Activated CD4-positive, alpha-beta T cell treated with anti-CD3 and anti-CD28 coated beads for 36 hours (primary cell): ENCODE measurements at regions not wholly inside any gene's neighbourhood (a gene's known extent, or its start where the extent isn't known, plus 50 kb on each side); places are given as distances from the start of the nearest gene placed in this dataset.
"Not testable (repeated sequence)": the region's sequence is repeated elsewhere in the genome, so short reads cannot be mapped to it uniquely, and the experiment has no call there.

Experiments
- ATAC-seq: fragments of 200-7000 bp; cut with Tn5 transposase; one replicate; pipeline ENCODE4 v1.10.0; 2021; ENCODE audit warnings: mild to moderate bottlenecking, moderate library complexity
- CTCF ChIA-PET: fragments of 350-600 bp; sonication (Branson Sonifier 250); formaldehyde crosslinking; loops from one replicate; lab custom pipeline; 2021; ENCODE audit warnings: antibody characterized with exemption; lab: Charles Lee
- POLR2A ChIA-PET: fragments of 350-600 bp; sonication (Branson Sonifier 250); formaldehyde crosslinking; loops from one replicate; lab custom pipeline; 2021; ENCODE audit warnings: antibody characterized with exemption, inconsistent platforms; lab: Charles Lee
- DNase-seq: peaks from one replicate; pipeline ENCODE4 v3.0.0-alpha.2; 2020
- H3K27ac Mint-ChIP-seq: one replicate; pipeline ENCODE4 v1.8.0; 2021; ENCODE audit warnings: mixed read lengths
- H3K27me3 Mint-ChIP-seq: one replicate; pipeline ENCODE4 v1.8.0; 2021; ENCODE audit warnings: mixed read lengths
- H3K36me3 Mint-ChIP-seq: one replicate; pipeline ENCODE4 v1.8.0; 2021; ENCODE audit warnings: low read depth, mixed read lengths
- H3K4me1 Mint-ChIP-seq: one replicate; pipeline ENCODE4 v1.8.0; 2021; ENCODE audit warnings: mixed read lengths
- H3K4me3 Mint-ChIP-seq: one replicate; pipeline ENCODE4 v1.8.0; 2021; ENCODE audit warnings: mild to moderate bottlenecking, moderate library complexity, mixed read lengths
- H3K9me3 Mint-ChIP-seq: one replicate; pipeline ENCODE4 v1.8.0; 2021; ENCODE audit warnings: low read depth, mixed read lengths
- intact Hi-C, 2 experiments: fragments of 100-400 bp; cut with DNase I in 1 of 2; cut with micrococcal nuclease in 1 of 2; formaldehyde crosslinking; loops; one replicate each; pipeline versions ENCODE4 v1.14.2 to v1.15.1; 2022 to 2024; cut with DNase I, micrococcal nuclease

GRCh38 chr15:34664418-34664817 is 81.0 kb upstream of the GOLGA8B start:
- ChIA-PET POLR2A (no interaction called here), CTCF (no interaction called here)
- intact Hi-C loops: no loop called here
- Mint-ChIP-seq H3K36me3 (no peaks in the 10 kb centered on the region), H3K4me3 (no peak overlapping the region), H3K27ac (no peak overlapping the region), H3K4me1 (no peaks in the 10 kb centered on the region), H3K9me3 (no peaks in the 10 kb centered on the region), H3K27me3 (peaks cover 18% of the 10 kb centered on the region)
- no peak for DNase-seq
- ATAC-seq: no peak

- H3K27me3 Mint-ChIP-seq: peaks cover 17% of the 10 kb centered on the region
- no peaks in the 10 kb centered on the region for H3K9me3 Mint-ChIP-seq
- no peaks in the 10 kb centered on the region for H3K4me1 Mint-ChIP-seq
- H3K27ac Mint-ChIP-seq: no peak overlapping the region
- CTCF ChIA-PET: interaction anchor here (0.5 to 1.1 kb wide), 2 partner anchors 52 to 555 kb away, joined by 3 read pairs; no protein-coding TSS in a partner anchor
- POLR2A ChIA-PET: no interaction called here
- no peaks in the 10 kb centered on the region for H3K36me3 Mint-ChIP-seq
- intact Hi-C loops: no loop called here
- H3K4me3 Mint-ChIP-seq: no peak overlapping the region
- ATAC-seq (no peak), DNase-seq (no peak)
Measured at GRCh38 chr15:34663101-34663500, 79.7 kb upstream of the GOLGA8B start.

GRCh38 chr15:34659056-34659455 is 75.6 kb upstream of the GOLGA8B start:
- Mint-ChIP-seq H3K27ac (no peak overlapping the region), H3K27me3 (peaks cover 23% of the 10 kb centered on the region), H3K9me3 (no peaks in the 10 kb centered on the region), H3K4me3 (no peak overlapping the region), H3K4me1 (no peaks in the 10 kb centered on the region), H3K36me3 (no peaks in the 10 kb centered on the region)
- CTCF ChIA-PET: interaction anchor here (1.0 kb wide), 1 partner anchor 8 kb away, joined by 4 read pairs; no protein-coding TSS in a partner anchor
- intact Hi-C loops: no loop called here
- POLR2A ChIA-PET: no interaction called here
- ATAC-seq (no peak), DNase-seq (no peak)

GRCh38 chr15:34657469-34658127 is 74.1 kb upstream of the GOLGA8B start:
- H3K36me3 Mint-ChIP-seq: no peaks in the 10 kb centered on the region
- ChIA-PET CTCF (no interaction called here), POLR2A (no interaction called here)
- no peak overlapping the region for H3K27ac Mint-ChIP-seq
- DNase-seq (no peak), ATAC-seq (no peak)
- no peaks in the 10 kb centered on the region for H3K9me3 Mint-ChIP-seq
- H3K4me3 Mint-ChIP-seq: no peak overlapping the region
- H3K27me3 Mint-ChIP-seq: peaks cover 23% of the 10 kb centered on the region
- intact Hi-C loops: no loop called here
- no peaks in the 10 kb centered on the region for H3K4me1 Mint-ChIP-seq

GRCh38 chr15:34656005-34656796 is 72.8 kb upstream of the GOLGA8B start:
- Mint-ChIP-seq H3K36me3 (no peaks in the 10 kb centered on the region), H3K27ac (no peak overlapping the region), H3K4me1 (no peaks in the 10 kb centered on the region), H3K4me3 (no peak overlapping the region), H3K9me3 (no peaks in the 10 kb centered on the region), H3K27me3 (peaks cover 23% of the 10 kb centered on the region)
- ATAC-seq (no peak), DNase-seq (no peak)
- ChIA-PET CTCF (interaction anchor here (1.5 kb wide), 1 partner anchor 9 kb away, joined by 3 read pairs; no protein-coding TSS in a partner anchor), POLR2A (no interaction called here)
- intact Hi-C loops: no loop called here

GRCh38 chr15:34655326-34655725 is 71.9 kb upstream of the GOLGA8B start:
- Mint-ChIP-seq H3K27ac (no peak overlapping the region), H3K4me1 (no peaks in the 10 kb centered on the region), H3K27me3 (peaks cover 23% of the 10 kb centered on the region), H3K36me3 (no peaks in the 10 kb centered on the region), H3K9me3 (no peaks in the 10 kb centered on the region), H3K4me3 (no peak overlapping the region)
- DNase-seq (no peak), ATAC-seq (no peak)
- POLR2A ChIA-PET: no interaction called here
- CTCF ChIA-PET: no interaction called here
- intact Hi-C loops: no loop called here

GRCh38 chr15:34654625-34655024 is 71.2 kb upstream of the GOLGA8B start:
- CTCF ChIA-PET: no interaction called here
- POLR2A ChIA-PET: no interaction called here
- intact Hi-C loops: no loop called here
- peaks cover 21% of the 10 kb centered on the region for H3K27me3 Mint-ChIP-seq
- no peaks in the 10 kb centered on the region for H3K4me1 Mint-ChIP-seq
- ATAC-seq: no peak
- H3K4me3 Mint-ChIP-seq: no peak overlapping the region
- H3K9me3 Mint-ChIP-seq: no peaks in the 10 kb centered on the region
- DNase-seq: no peak
- no peaks in the 10 kb centered on the region for H3K36me3 Mint-ChIP-seq
- no peak overlapping the region for H3K27ac Mint-ChIP-seq

GRCh38 chr15:34653992-34654391 is 70.5 kb upstream of the GOLGA8B start:
- H3K4me1 Mint-ChIP-seq: no peaks in the 10 kb centered on the region
- ChIA-PET POLR2A (no interaction called here), CTCF (no interaction called here)
- H3K27me3 Mint-ChIP-seq: peaks cover 18% of the 10 kb centered on the region
- H3K27ac Mint-ChIP-seq: no peak overlapping the region
- H3K36me3 Mint-ChIP-seq: no peaks in the 10 kb centered on the region
- no peak overlapping the region for H3K4me3 Mint-ChIP-seq
- DNase-seq (no peak), ATAC-seq (no peak)
- intact Hi-C loops: no loop called here
- no peaks in the 10 kb centered on the region for H3K9me3 Mint-ChIP-seq

- ATAC-seq, H3K9me3 Mint-ChIP-seq, H3K36me3 Mint-ChIP-seq, intact Hi-C loops, DNase-seq, CTCF ChIA-PET, H3K4me1 Mint-ChIP-seq, H3K4me3 Mint-ChIP-seq, H3K27ac Mint-ChIP-seq, POLR2A ChIA-PET: not testable (repeated sequence)
- peaks cover 16% of the 10 kb centered on the region for H3K27me3 Mint-ChIP-seq
Measured at GRCh38 chr15:34653326-34653725, 69.9 kb upstream of the GOLGA8B start.

- H3K27me3 Mint-ChIP-seq: peaks cover 13% of the 10 kb centered on the region
- H3K4me3 Mint-ChIP-seq: no peak overlapping the region
- no peak overlapping the region for H3K27ac Mint-ChIP-seq
- no peaks in the 10 kb centered on the region for H3K9me3 Mint-ChIP-seq
- H3K4me1 Mint-ChIP-seq: no peaks in the 10 kb centered on the region
- intact Hi-C loops: no loop called here
- ATAC-seq (no peak), DNase-seq (no peak)
- ChIA-PET POLR2A (no interaction called here), CTCF (interaction anchor here (0.7 kb wide), 1 partner anchor 51 kb away, joined by 3 read pairs; no protein-coding TSS in a partner anchor)
- no peaks in the 10 kb centered on the region for H3K36me3 Mint-ChIP-seq
Measured at GRCh38 chr15:34652726-34653033, 69.2 kb upstream of the GOLGA8B start.

GRCh38 chr15:34651997-34652725 is 68.7 kb upstream of the GOLGA8B start:
- ATAC-seq (no peak), DNase-seq (no peak)
- no peaks in the 10 kb centered on the region for H3K4me1 Mint-ChIP-seq
- CTCF ChIA-PET: interaction anchor here (0.7 kb wide), 1 partner anchor 52 kb away, joined by 3 read pairs; no protein-coding TSS in a partner anchor
- no peaks in the 10 kb centered on the region for H3K36me3 Mint-ChIP-seq
- H3K27ac Mint-ChIP-seq: no peak overlapping the region
- intact Hi-C loops: no loop called here
- no peaks in the 10 kb centered on the region for H3K9me3 Mint-ChIP-seq
- POLR2A ChIA-PET: no interaction called here
- H3K4me3 Mint-ChIP-seq: no peak overlapping the region
- H3K27me3 Mint-ChIP-seq: peaks cover 10% of the 10 kb centered on the region
